ENCODE measurements at regions not wholly inside any gene's neighbourhood (a gene's known extent, or its start where the extent isn't known, plus 50 kb on each side); places are given as distances from the start of the nearest gene placed in this dataset.

DNA sequence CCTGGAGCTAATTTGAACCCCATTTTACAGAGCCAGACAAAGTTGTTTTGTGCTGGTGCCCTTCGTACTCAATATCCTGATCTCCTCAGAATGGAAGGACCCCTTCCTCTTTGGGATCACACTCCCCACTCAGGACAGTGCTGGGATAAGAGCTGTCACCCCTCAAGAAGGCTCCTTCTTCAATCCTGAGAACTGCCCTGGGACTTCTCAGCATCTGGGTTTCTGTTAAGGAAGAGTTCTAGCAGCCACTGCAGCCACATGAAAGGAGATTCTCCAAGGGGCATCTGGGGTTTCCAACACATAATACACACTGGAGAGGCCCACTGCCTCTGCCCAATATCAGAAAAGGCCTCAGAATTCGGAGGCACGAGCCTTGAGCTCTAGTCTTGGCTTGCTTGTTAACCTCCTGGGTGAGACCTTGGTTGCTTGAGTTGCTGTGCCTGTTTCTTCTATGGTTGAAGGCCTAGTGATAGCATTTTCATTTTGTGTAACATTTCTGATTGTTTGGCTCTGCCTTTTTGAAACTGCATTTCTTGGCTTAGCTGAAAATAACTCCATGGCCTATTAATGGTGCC lies 78.8 kb upstream of the NMNAT3 start:
- in situ Hi-C loops (cut with HindIII; ENCODE audit: low pct_unique_long_range_greater_than_20kb, low sequenced_read_pairs): no loop called here
- DNase-seq (ENCODE audit: low read depth, low spot score): no peak

DNA sequence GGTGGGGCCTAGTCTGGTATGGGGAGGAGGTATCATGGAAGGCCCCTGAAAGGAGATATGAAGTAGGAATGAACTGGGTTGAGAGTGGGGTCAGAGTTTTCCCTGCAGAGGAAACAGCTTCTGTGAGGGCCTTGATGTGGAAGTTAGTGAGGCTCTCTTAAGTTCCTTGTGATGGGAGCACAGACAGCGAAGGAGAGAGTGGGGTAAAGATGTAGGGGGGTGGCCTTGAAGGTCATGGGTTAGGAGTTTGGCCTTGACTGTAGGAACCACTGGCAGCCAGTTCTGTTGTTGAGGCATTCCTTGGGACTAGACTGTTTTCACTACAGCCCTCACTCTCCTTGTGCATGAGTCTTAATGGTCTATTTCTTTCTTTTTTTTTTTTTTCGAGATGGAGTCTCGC lies 77.8 kb upstream of the NMNAT3 start:
- no peak for DNase-seq (ENCODE audit: low read depth, low spot score)
- in situ Hi-C loops (cut with HindIII; ENCODE audit: low pct_unique_long_range_greater_than_20kb, low sequenced_read_pairs): no loop called here

DNA sequence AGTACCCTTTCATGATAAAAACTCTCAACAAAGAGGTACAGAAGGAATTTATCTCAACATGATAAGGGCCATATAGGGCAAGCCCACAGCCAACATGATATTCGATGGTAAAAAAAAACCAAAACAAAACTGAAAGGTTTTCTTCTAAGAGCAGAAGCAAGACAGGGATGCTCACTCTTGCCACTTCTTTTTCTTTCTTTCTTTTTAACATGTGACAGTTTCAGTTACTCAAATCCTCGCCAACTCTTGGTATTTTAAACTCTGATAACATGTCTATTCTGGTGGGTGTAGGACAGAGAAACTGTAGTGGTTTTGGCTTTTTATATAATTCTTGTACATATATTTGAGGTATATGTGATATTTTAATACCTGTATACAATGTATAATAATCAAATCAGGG lies 74.0 kb upstream of the NMNAT3 start:
- in situ Hi-C loops (cut with HindIII; ENCODE audit: low pct_unique_long_range_greater_than_20kb, low sequenced_read_pairs): no loop called here
- no peak for DNase-seq (ENCODE audit: low read depth, low spot score)

DNA sequence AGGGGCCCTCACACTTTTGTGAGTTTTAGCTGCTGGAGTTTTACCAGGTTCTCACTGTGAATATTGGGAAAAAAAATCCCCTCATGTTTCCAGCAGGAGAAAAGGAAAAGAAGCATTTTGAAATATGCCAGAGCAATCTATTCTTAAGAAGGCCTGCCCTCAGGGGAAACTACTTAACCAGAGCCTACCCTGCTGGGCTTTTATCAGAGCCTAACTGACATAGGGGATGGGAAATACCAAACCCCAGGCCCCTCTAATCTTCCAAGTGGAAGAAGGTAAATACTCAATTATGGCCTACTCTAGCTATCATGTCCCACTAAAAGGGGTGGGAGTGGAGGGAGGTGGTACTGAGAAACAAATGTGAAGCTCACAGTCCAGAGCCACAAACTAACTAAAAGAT lies 68.7 kb upstream of the NMNAT3 start:
- in situ Hi-C loops (cut with HindIII; ENCODE audit: low pct_unique_long_range_greater_than_20kb, low sequenced_read_pairs): loop anchor here (25.0 kb wide), 1 partner anchor 116 kb away; no protein-coding TSS in a partner anchor

DNA sequence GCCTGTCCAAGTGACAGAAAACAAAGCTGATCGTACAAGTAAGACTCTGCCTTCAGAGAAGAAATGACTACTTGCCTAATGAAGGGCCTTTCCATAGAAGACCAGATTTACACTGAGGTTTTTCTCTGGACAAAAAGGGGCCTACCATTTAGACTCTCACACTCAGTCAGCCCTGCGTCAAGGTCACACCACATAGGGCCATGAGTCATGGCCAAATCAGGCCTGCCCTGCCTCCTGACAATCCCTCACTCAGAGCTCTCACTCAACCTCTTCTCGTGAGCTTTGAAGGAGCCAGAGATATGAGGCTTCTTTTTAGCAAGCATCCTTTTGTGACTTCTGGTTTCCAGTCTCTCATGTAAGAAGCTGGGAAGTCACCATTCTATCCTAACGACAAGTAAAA lies 68.1 kb upstream of the NMNAT3 start:
- in situ Hi-C loops (cut with HindIII; ENCODE audit: low pct_unique_long_range_greater_than_20kb, low sequenced_read_pairs): loop anchor here (25.0 kb wide), 1 partner anchor 116 kb away; no protein-coding TSS in a partner anchor
- DNase-seq (ENCODE audit: low read depth, low spot score): peak; percentile 40

More for the DNA sequence above, 68.7 kb upstream of the NMNAT3 start:
- DNase-seq (ENCODE audit: low read depth, low spot score): no peak

DNA sequence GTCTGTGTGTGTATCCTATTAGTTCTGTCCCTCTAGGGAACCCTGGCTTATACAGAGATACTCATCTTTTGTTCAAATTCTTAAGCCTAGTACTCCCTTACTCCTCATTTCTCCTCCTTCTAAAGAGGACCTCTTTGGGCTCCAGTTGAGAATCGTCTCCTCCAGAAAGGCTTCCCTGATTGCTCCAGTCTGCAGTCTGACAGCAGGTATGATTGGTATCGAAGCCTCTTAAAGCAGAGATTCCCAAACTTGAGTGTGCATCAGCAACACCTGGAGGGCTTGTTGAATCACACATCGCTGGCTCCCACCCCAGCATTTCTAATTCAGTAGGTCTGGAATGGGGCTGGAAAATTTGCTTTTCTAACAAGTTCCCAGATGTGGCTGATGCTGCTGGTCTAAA lies 60.9 kb upstream of the NMNAT3 start:
- DNase-seq (ENCODE audit: low read depth, low spot score): no peak
- in situ Hi-C loops (cut with HindIII; ENCODE audit: low pct_unique_long_range_greater_than_20kb, low sequenced_read_pairs): loop anchor here (25.0 kb wide), 1 partner anchor 124 kb away; no protein-coding TSS in a partner anchor

DNA sequence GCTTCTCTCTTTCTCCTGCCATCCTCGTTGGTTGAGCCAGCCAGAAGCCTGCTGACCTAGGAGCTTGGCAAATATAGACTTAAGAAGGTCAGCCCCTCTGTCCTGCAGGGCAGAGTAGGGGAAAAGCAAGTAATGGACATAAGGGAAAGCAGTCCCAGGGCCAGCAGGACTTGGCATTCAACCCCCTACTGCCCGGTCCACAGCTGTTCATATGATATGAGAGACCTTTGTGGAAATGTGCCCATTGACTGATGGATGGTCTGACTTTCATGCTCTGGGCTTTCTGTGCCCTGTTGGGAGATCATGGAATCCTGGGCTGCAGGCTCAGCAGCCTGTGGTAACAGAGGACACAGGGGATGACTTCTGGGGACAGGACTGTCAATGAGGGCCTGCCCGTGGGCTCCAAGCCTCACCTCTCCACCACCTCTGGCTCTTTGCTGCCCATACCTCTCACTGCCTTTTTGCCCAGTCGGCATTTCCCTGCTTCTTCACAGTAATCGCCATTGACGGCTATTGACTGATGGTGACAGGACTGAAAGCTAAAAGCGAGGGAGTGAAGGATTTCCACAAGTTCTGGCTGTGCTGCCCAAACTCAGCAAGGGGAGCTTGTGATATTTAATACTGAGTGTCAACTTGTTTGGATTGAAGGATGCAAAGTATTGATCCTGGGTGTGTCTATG lies 60.0 kb upstream of the NMNAT3 start:
- in situ Hi-C loops (cut with HindIII; ENCODE audit: low pct_unique_long_range_greater_than_20kb, low sequenced_read_pairs): loop anchor here (25.0 kb wide), 1 partner anchor 124 kb away; no protein-coding TSS in a partner anchor
- no peak for DNase-seq (ENCODE audit: low read depth, low spot score)

DNA sequence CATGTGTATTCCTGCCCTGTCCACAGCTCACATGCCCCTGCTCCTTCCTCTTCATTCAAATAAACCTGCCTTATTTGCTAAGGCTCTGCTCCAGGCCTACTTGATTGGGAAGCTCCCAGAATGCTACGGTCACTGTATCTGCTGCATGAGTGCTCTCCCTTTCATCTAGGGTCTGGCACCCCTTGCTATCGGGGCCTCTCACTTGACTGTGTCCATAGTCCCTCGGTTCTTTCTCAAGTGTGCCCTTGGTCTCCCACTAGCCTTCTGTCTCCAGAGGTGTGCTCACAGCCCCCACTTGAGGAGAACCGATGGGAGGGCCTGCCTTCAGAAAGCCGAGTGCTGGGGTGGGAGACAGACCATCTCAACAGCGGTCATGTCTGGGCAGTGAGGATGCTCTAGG lies 57.4 kb upstream of the NMNAT3 start:
- DNase-seq (ENCODE audit: low read depth, low spot score): no peak
- in situ Hi-C loops (cut with HindIII; ENCODE audit: low pct_unique_long_range_greater_than_20kb, low sequenced_read_pairs): loop anchor here (25.0 kb wide), 1 partner anchor 127 kb away; no protein-coding TSS in a partner anchor

DNA sequence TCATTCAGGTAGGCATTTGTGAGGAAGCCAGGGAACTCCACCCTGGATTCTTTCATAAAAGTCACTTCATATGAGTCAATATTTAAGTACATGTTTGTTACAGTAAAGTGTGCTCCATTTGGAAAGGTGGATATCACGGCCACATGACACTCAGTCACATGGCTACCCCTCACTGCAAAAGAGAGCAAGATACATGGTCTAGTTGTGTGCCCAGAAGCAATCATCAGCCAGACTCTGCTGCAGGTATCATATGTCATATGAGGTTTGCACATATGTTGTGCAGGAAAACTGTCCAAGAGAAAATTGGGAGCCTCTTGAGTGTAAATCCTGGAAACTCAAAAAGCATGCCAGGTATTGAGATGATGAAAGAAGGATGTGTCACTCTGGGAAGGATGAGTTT lies 55.0 kb upstream of the NMNAT3 start:
- in situ Hi-C loops (cut with HindIII; ENCODE audit: low pct_unique_long_range_greater_than_20kb, low sequenced_read_pairs): loop anchor here (25.0 kb wide), 1 partner anchor 130 kb away; no protein-coding TSS in a partner anchor
- DNase-seq (ENCODE audit: low read depth, low spot score): no peak

DNA sequence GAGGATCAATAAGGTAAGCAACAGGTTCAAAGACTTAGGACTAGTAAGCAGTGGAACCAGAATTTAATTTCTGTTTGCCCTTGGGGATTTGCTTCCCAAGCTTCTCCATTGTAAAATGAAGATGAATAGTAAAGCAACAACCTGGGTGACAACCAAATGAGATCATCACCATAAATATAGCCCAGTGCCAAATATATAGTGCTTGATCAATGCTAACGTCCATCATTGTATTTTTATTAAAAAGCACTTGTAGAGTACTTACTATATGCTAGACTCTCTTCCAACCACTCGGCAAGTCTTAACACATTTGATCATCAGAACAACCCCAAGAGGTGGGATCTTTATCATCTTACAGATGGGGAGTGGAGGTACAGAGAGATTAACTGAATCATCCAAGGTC lies 51.5 kb upstream of the NMNAT3 start:
- in situ Hi-C loops (cut with HindIII; ENCODE audit: low pct_unique_long_range_greater_than_20kb, low sequenced_read_pairs): loop anchor here (25.0 kb wide), 1 partner anchor 133 kb away; no protein-coding TSS in a partner anchor
- DNase-seq (ENCODE audit: low read depth, low spot score): no peak

DNA sequence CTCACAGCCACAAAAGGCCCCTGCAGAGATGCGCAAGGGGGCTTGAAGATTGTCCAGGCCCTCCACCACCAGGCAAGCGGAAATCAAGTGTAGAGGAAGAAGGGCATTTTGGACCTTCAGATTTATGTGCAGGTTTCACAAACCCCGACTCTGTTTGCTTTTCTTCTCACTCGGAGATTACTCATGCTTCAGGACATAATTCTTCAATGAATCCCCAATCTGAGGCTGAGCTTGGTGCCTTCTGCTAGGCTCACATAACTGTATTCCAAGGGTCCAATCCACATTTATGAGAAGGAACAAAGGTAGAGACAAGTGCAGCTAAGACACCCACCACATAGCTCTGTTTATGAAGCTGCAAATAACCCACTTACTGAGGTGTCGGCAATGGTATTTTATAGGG lies 50.6 kb upstream of the NMNAT3 start:
- in situ Hi-C loops (cut with HindIII; ENCODE audit: low pct_unique_long_range_greater_than_20kb, low sequenced_read_pairs): loop anchor here (25.0 kb wide), 1 partner anchor 134 kb away; no protein-coding TSS in a partner anchor
- no peak for DNase-seq (ENCODE audit: low read depth, low spot score)

Data from SK-MEL-5 (cell line).